Central memory CD8-positive, alpha-beta T cell (primary cell): ENCODE measurements at regions not wholly inside any gene's neighbourhood (a gene's known extent, or its start where the extent isn't known, plus 50 kb on each side); places are given as distances from the start of the nearest gene placed in this dataset.
"Not testable (repeated sequence)": the region's sequence is repeated elsewhere in the genome, so short reads cannot be mapped to it uniquely, and the experiment has no call there.

ENCODE experiments used
- ATAC-seq: fragments of 150-1000 bp; cut with Tn5 transposase; replicated peaks from 2 replicates; pipeline ENCODE4 v1.10.0; 2022; ENCODE audit warnings: mild to moderate bottlenecking, moderate FRiP score, moderate number of reproducible peaks; ENCODE audit not compliant: poor library complexity, severe bottlenecking; ENCODE audit errors: extremely low read depth
- DNase-seq, 2 donors: peaks; one replicate each; pipeline ENCODE4 v3.0.0; 2021; ENCODE audit warnings: low spot score in 2 of 2
- H3K27ac Mint-ChIP-seq: one replicate; pipeline ENCODE4 v1.8.0; 2022; ENCODE audit warnings: low read depth, mild to moderate bottlenecking, moderate library complexity, mixed read lengths
- H3K27me3 Mint-ChIP-seq: one replicate; pipeline ENCODE4 v1.8.0; 2022; ENCODE audit warnings: mixed read lengths
- H3K36me3 Mint-ChIP-seq: one replicate; pipeline ENCODE4 v1.8.0; 2022; ENCODE audit warnings: mild to moderate bottlenecking, moderate library complexity, mixed read lengths; ENCODE audit not compliant: insufficient read depth
- H3K4me1 Mint-ChIP-seq: one replicate; pipeline ENCODE4 v1.8.0; 2022; ENCODE audit warnings: mixed read lengths
- H3K4me3 Mint-ChIP-seq: one replicate; pipeline ENCODE4 v1.8.0; 2022; ENCODE audit warnings: mild to moderate bottlenecking, moderate library complexity, mixed read lengths
- H3K9me3 Mint-ChIP-seq: one replicate; pipeline ENCODE4 v1.8.0; 2022; ENCODE audit warnings: mixed read lengths

DNA sequence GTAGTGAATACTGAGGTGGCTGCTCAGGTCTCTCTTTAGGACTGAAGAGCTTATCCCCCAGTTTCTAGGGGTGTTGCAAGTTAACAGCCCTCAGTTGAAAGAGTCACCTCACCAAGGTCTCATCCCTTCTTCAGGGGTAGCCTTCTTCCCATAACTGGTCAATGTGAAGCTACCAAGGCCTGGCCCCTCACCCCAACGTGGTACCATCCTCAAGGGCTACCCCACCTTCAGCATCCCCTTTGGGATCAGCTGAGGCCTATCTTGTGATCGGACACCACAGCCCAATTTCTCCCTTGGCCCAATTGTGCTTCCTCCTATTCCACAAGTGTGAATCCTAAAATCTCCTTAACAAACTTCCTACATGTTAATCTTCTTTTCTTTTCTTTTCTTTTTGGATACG is 289.5 kb upstream of the MKLN1 start:
- Mint-ChIP-seq H3K27ac (peak overlapping the region; percentile 85), H3K9me3 (no peaks in the 10 kb centered on the region), H3K4me3 (peak overlapping the region; percentile 53), H3K27me3 (no peaks in the 10 kb centered on the region), H3K36me3 (peaks cover 68% of the 10 kb centered on the region), H3K4me1 (peaks cover 81% of the 10 kb centered on the region)
- DNase-seq (no peak), ATAC-seq (no peak)

DNA sequence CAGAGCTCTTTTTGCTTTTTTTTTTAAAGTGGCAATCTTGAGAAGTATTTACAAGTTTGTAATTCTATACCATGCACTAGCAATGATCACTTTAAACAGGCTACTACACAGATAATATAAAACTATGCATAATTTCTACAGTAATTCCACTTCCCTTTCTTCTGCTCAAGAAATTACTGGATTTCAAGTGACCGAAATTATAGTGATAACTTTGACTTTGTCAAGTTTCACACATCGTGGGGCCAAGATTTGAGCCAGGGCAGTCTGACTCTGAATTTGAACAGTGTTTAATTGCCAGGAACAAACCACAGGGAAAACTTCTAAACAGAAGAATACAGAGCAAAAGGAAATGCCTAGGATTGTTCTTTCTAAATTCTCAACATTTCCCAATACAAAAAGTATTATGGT is 288.3 kb upstream of the MKLN1 start:
- H3K36me3 Mint-ChIP-seq, result peaks cover 64% of the 10 kb centered on the region
- peak overlapping the region; percentile 13 for H3K4me3 Mint-ChIP-seq
- H3K27ac Mint-ChIP-seq, result peak overlapping the region; percentile 20
- H3K27me3 Mint-ChIP-seq, result no peaks in the 10 kb centered on the region
- ATAC-seq, result no peak
- H3K9me3 Mint-ChIP-seq, result no peaks in the 10 kb centered on the region
- peaks cover 72% of the 10 kb centered on the region for H3K4me1 Mint-ChIP-seq
- no peak for DNase-seq

DNA sequence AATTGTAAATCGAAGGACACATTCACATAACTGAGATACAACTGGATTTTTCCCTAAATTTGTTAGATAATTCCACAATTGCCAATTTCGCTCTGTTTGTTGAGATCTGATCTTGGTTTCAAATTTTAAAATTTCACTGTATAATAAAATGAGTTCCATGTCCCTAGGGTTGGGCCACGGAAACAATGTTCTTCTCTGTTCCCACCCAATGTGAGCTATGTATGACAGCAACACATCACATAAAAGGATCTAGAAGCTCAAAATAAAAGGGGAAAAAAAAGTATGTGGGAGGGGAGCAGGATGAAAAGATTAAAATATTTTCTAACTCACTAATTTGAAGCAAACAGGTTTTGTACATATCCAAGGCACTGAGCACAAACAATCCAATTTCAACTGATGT is 287.8 kb upstream of the MKLN1 start:
- no peak for DNase-seq
- H3K4me1 Mint-ChIP-seq, result peaks cover 71% of the 10 kb centered on the region
- H3K9me3 Mint-ChIP-seq, result no peaks in the 10 kb centered on the region
- no peaks in the 10 kb centered on the region for H3K27me3 Mint-ChIP-seq
- no peak overlapping the region for H3K4me3 Mint-ChIP-seq
- H3K36me3 Mint-ChIP-seq, result peaks cover 65% of the 10 kb centered on the region
- peak overlapping the region; percentile 20 for H3K27ac Mint-ChIP-seq
- no peak for ATAC-seq

DNA sequence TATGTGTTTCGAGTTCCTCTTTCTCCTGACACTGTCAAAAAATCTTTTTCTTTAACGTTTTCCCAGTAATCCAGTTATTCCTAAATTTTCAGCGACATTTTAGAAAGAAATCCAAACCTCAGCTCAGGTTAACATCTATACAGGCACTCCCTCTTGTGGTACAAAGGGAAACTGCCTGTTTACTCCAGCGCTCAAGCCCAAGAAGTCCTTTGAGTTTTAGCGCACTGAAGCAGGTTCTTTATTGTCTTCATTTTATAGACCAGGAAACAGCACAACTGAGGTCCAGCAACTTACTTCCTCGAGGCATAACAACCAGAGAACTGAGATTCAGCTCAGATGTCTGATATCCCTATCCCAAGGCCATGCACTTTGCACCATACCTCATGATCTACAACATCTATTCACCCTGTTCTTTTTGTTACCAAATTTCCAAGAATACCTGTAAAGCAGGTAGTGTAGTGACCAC is 287.2 kb upstream of the MKLN1 start:
- Mint-ChIP-seq H3K4me1 (peaks cover 71% of the 10 kb centered on the region), H3K4me3 (peak overlapping the region; percentile 1), H3K36me3 (peaks cover 68% of the 10 kb centered on the region)

DNA sequence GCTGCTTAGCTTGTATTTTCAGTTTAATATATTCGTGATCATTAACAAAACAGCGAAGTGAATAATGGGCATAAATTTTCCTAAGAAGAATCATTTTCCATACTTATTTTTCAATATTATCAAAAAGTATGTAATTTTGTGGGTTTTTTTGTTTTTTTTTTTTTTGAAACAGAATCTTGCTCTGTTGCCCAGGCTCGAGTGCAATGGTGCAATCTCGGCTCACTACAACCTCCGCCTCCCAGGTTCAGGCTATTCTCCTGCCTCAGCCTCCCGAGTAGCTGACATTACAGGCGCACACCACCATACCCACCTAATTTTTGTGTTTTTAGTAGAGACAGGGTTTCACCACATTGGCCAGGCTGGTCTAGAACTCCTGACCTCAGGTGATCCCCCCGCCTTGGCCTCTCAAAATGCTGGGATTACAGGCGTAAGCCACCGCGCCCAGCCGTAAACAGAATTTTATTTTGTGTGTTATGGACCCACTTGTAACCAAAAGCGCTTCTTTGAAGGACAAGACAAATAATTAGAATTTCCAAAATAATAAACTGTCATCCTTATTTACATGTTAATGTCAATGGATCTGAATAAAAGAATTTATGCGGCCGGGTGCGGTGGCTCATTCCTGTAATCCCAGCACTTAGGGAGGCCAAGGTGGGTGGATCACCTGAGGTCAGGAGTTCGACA is 286.5 kb upstream of the MKLN1 start:
- ATAC-seq, result not testable (repeated sequence)
- peak overlapping the region; percentile 9 for H3K4me3 Mint-ChIP-seq

More for the DNA sequence above, 287.2 kb upstream of the MKLN1 start:
- ATAC-seq (peak; percentile 44), DNase-seq (no peak)
- Mint-ChIP-seq H3K27ac (peak overlapping the region; percentile 20), H3K27me3 (no peaks in the 10 kb centered on the region), H3K9me3 (no peaks in the 10 kb centered on the region)

DNA sequence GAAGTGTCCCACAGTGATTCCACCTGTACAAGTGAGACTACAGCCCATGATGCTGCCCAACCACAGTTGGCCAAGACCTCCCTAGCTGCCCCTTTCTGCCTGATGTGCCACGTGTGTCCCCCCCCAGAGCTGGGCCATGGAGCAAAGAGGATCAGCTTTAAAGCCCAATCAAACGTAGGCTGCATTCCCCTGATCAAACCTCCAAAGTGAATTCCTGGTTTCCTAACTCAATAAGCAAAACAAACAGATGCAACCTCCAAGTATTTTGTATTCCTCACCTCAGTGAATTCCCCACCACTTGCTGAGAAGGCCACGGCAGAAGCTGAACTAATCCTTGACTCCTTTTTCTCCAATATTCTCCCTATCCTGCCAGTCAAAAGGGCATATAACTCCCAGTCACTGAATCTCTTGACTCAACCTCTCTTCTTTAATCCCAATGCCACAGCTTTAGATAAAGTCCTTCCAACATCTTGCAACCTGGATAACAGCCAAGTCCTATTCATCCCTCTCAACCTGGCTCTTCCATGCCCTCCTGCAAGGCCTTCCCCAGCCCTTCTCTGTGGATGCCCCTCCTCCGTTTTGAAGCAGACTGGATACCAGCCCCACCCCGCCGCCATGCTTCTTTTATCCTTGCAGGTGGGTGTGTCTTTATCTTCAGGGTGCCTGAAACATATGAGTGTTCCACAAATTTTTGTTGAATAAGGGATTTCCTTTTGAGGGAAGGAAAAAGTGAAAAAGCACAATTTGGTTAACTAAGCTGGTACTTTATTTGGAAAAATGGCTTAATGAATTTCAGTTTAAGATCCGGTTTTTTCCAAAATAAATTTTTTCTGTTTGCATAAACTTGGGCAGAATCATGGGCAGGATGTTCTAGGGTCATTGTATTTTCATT is 285.2 kb upstream of the MKLN1 start:
- H3K27ac Mint-ChIP-seq, result peak overlapping the region; percentile 84
- H3K36me3 Mint-ChIP-seq, result peaks cover 74% of the 10 kb centered on the region
- no peaks in the 10 kb centered on the region for H3K9me3 Mint-ChIP-seq
- ATAC-seq, result no peak
- DNase-seq, result no peak
- H3K27me3 Mint-ChIP-seq, result no peaks in the 10 kb centered on the region
- H3K4me3 Mint-ChIP-seq, result peak overlapping the region; percentile 34
- peaks cover 70% of the 10 kb centered on the region for H3K4me1 Mint-ChIP-seq

More for the DNA sequence above, 286.5 kb upstream of the MKLN1 start:
- not testable (repeated sequence) for H3K27ac Mint-ChIP-seq, H3K27me3 Mint-ChIP-seq, H3K9me3 Mint-ChIP-seq, DNase-seq
- Mint-ChIP-seq H3K4me1 (peaks cover 72% of the 10 kb centered on the region), H3K36me3 (peaks cover 73% of the 10 kb centered on the region)

DNA sequence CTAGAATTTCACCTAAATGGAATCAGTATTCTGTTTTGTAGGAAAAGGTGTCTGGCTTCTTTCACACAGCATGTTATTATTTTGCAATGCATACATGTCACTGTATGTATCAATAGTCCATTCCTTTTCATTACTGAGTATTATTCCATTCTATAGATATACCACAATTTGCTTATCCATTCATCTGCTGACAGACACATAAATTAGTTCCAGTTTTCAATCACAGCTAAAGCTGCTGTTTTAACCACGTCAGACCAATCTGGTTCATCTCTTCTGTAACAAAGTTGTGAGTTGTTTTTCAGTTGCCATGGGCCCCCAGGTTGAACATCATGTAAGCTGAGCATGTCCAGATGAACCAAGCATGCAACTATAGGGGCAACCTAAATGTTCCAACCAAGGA is 282.1 kb upstream of the MKLN1 start:
- H3K36me3 Mint-ChIP-seq, result peaks cover 83% of the 10 kb centered on the region
- H3K4me1 Mint-ChIP-seq, result peaks cover 68% of the 10 kb centered on the region
- no peak for DNase-seq
- no peaks in the 10 kb centered on the region for H3K9me3 Mint-ChIP-seq
- H3K27me3 Mint-ChIP-seq, result no peaks in the 10 kb centered on the region
- no peak for ATAC-seq
- H3K4me3 Mint-ChIP-seq, result no peak overlapping the region
- H3K27ac Mint-ChIP-seq, result peak overlapping the region; percentile 50

DNA sequence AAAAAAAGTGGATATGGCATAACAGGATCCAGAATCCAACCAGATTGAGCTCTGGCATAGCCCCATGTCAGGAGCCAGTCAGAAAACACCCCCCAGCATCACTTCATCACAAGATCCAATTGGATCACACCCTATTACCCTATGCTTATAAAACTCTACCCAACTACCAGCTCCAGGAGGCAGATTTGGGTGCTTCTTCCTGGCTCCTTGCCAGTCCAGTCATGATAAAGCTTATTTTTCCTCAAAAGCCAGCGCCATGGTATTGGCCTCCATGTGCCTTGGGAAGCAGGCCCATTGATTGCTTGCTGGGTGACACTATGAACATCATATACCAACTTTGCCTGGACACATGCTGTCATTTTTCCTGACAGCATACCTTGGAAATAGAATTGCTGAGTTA is 281.4 kb upstream of the MKLN1 start:
- peaks cover 85% of the 10 kb centered on the region for H3K36me3 Mint-ChIP-seq
- peaks cover 67% of the 10 kb centered on the region for H3K4me1 Mint-ChIP-seq
- DNase-seq (no peak), ATAC-seq (no peak)
- H3K27me3 Mint-ChIP-seq, result no peaks in the 10 kb centered on the region
- no peaks in the 10 kb centered on the region for H3K9me3 Mint-ChIP-seq
- H3K27ac Mint-ChIP-seq, result peak overlapping the region; percentile 50
- peak overlapping the region; percentile 27 for H3K4me3 Mint-ChIP-seq

DNA sequence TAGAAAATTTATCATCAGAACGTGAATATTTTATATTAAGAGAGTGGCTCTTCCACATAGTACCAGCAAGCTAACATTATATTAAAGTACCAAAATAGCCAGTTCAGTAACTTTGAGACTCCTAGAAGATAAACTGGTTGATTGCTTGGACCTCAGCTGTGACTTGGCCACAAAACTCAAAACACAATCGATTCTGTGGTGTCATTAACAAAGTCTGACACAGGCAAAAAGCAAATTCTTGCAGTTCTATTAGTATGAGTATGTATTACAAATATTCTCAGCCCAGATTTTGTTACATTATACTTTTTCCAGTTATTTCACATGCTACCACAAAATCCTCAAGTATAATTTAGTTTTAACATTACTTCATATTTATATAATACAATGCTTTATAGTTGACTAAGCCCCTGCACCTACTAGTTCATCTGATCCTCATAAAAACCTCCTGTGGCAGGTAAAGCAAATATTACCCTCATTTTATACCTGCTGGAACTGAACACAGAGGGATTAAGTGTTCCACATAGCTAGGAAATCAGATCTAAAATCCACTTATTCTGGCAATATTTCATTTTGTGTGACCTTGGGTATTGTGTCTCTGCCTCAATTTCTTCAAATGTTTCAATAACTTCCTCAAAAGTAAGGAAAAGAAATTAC is 279.9 kb upstream of the MKLN1 start:
- Mint-ChIP-seq H3K4me1 (peaks cover 59% of the 10 kb centered on the region), H3K4me3 (peak overlapping the region; percentile 45), H3K36me3 (peaks cover 77% of the 10 kb centered on the region), H3K27me3 (no peaks in the 10 kb centered on the region), H3K9me3 (no peaks in the 10 kb centered on the region), H3K27ac (peak overlapping the region; percentile 80)
- ATAC-seq (no peak), DNase-seq (no peak)

DNA sequence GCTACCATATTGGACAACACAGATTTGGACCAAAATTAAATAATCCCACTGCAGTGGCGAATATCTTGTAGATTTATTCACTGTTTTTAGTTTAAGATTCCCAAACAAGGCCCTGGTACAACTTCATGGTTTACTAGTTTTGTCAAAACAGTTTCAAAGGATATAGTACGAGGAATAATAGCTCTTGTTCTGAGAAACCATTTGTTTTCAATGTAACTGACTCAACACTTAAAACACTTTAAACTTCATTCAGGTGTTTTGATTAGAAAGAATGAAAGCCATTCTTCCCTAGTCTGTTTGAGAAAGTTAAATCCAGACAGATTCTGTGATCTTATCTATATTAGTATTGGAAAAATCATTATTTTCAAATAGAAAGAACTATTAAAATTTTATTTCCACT is 276.4 kb upstream of the MKLN1 start:
- no peak for DNase-seq
- peaks cover 61% of the 10 kb centered on the region for H3K4me1 Mint-ChIP-seq

DNA sequence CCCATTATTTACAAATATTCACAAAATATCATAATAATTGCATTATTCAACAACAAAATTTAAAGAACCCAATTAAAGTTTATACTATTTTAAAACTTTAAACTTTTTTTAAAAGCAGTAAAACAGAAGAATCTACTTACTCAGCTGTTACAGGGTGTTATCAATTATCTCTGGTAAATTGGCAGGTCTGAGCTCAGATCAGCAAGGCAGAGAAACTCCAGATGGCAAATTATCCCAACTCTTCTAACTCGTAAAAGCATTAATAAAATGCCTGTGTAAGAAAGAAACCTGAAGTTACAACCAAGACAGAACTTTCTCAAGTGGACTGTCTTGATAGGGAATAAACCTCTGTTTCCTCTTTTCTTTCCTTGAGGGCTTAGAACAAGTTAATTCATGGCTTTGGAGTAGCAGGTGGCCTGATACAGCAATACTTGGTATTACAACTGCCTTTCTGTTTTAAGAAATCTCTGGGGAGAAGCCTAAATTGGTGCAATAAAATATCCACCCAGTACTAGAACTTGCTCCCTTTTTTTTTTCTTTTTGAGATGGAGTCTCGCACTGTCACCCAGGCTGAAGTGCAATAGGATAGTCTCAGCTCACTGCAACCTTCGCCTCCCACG is 275.3 kb upstream of the MKLN1 start:
- Mint-ChIP-seq H3K4me3 (no peak overlapping the region), H3K9me3 (no peaks in the 10 kb centered on the region), H3K27ac (no peak overlapping the region), H3K36me3 (peaks cover 77% of the 10 kb centered on the region), H3K27me3 (no peaks in the 10 kb centered on the region), H3K4me1 (peaks cover 62% of the 10 kb centered on the region)
- DNase-seq (no peak), ATAC-seq (no peak)

More for the DNA sequence above, 276.4 kb upstream of the MKLN1 start:
- peaks cover 78% of the 10 kb centered on the region for H3K36me3 Mint-ChIP-seq
- no peaks in the 10 kb centered on the region for H3K9me3 Mint-ChIP-seq
- H3K27me3 Mint-ChIP-seq, result no peaks in the 10 kb centered on the region
- no peak for ATAC-seq
- H3K4me3 Mint-ChIP-seq, result no peak overlapping the region
- no peak overlapping the region for H3K27ac Mint-ChIP-seq

DNA sequence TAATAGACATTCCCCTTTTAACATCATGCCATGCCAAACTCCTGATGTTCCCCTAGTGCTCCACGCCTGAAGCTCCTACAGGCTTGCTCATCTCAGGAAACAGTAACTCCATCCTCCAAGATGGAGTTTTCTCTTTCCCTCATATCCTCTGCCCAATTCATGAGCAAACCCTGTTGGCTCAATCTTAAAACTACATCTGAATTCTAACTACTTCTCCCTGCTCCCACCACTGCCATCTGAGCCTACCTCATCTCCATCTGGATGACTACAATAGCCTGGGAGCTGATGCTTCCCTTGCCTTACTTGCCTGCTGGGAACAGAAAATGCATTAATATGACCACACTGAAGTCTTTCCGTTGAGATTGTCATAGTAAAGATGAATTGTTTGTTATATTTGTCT is 271.7 kb upstream of the MKLN1 start:
- Mint-ChIP-seq H3K9me3 (no peaks in the 10 kb centered on the region), H3K4me1 (peaks cover 54% of the 10 kb centered on the region), H3K4me3 (peak overlapping the region; percentile 81), H3K27ac (peak overlapping the region; percentile 98), H3K27me3 (no peaks in the 10 kb centered on the region), H3K36me3 (peaks cover 73% of the 10 kb centered on the region)
- ATAC-seq (no peak), DNase-seq (no peak)
